Stomach (tissue), 8 donors: ENCODE measurements at regions not wholly inside any gene's neighbourhood (a gene's known extent, or its start where the extent isn't known, plus 50 kb on each side); places are given as distances from the start of the nearest gene placed in this dataset.
A peak's percentile ranks its signal among the peaks of the same experiment; 100 is the strongest.

Experiments
- DNase-seq, 2 donors: peaks; one replicate each; pipeline versions ENCODE4 v3.0.0 to v3.0.0-alpha.2; 2013 to 2019
- H3K27ac ChIP-seq, 5 donors: fragments of 200-600 bp in 4 of 5; sonication (generic) in 4 of 5; one replicate each; pipeline ENCODE4 v1.5.1; 2013 to 2019; ENCODE audit warnings: mild to moderate bottlenecking in 1 of 5, moderate library complexity in 1 of 5
- H3K27me3 ChIP-seq, 3 donors: fragments of 200-600 bp; sonication (generic); one replicate each; pipeline ENCODE4 v1.5.1; 2017 to 2019; ENCODE audit warnings: mixed run types in 1 of 3
- H3K36me3 ChIP-seq, 4 donors: fragments of 200-600 bp; sonication (generic); 1 replicate in 3 of 4; 2 replicates in 1 of 4; pipeline ENCODE4 v1.5.1; 2016 to 2019
- H3K4me1 ChIP-seq, 4 donors: fragments of 200-600 bp; sonication (generic); one replicate each; pipeline ENCODE4 v1.5.1; 2016 to 2019
- H3K4me3 ChIP-seq, 4 donors: fragments of 200-600 bp; sonication (generic) in 3 of 4; one replicate each; pipeline ENCODE4 v1.5.1; 2016 to 2019; ENCODE audit warnings: mild to moderate bottlenecking in 1 of 4
- H3K9me3 ChIP-seq, 4 donors: fragments of 200-600 bp; sonication (generic); one replicate each; pipeline ENCODE4 v1.5.1; 2016 to 2019
- CTCF ChIP-seq, 7 experiments: fragments of 450-650 bp in 4 of 7; fragments of 200-600 bp in 3 of 7; sonication (generic) in 3 of 7; IDR thresholded peaks; one replicate each; pipeline ENCODE4 v1.5.1; 2016 to 2019; ENCODE audit warnings: antibody characterized with exemption in 7 of 7, control low read depth in 2 of 7, mild to moderate bottlenecking in 1 of 7
- EP300 ChIP-seq: sonication (generic); formaldehyde crosslinking; IDR thresholded peaks from one replicate; pipeline ENCODE4 v1.6.1; 2017; ENCODE audit warnings: antibody characterized with exemption
- POLR2A ChIP-seq, 4 donors: fragments of 450-650 bp; IDR thresholded peaks; one replicate each; pipeline ENCODE4 v1.6.1; 2016; ENCODE audit warnings: antibody characterized with exemption in 4 of 4, control low read depth in 2 of 4, mild to moderate bottlenecking in 1 of 4, moderate library complexity in 1 of 4
- POLR2AphosphoS5 ChIP-seq, 3 donors: sonication (generic); formaldehyde crosslinking; IDR thresholded peaks; one replicate each; pipeline ENCODE4 v1.6.1; 2016; ENCODE audit warnings: antibody characterized with exemption in 3 of 3
- WGBS, 5 donors: extraction: QIAGEN DNeasy Blood & Tissue Kit in 3 of 5; methylation state at CpG; one replicate each; pipeline versions ENCODE4 v1.1.5 to v1.1.7; 2013 to 2018; 5-methylcytosine and 5-hydroxymethylcytosine counted together
- intact Hi-C: fragments of 100-400 bp; cut with DNase I; formaldehyde crosslinking; loops from one replicate; pipeline ENCODE4 v1.15.1; 2023; ENCODE audit warnings: low total_unique reads
- donor health status: healthy with polysubstance abuse.
- donor health status: Bipolar disorder and iron deficiency.
- donor health status: healthy.

GRCh38 chr4:134645778-134646177 lies 444.2 kb upstream of the PABPC4L start:
- H3K4me3 ChIP-seq = no peak overlapping the region
- no peak for TF ChIP-seq POLR2AphosphoS5 (IDR thresholded peaks at IDR 0.05)
- no peak for TF ChIP-seq CTCF (IDR thresholded peaks at IDR 0.05)
- TF ChIP-seq POLR2A (IDR thresholded peaks at IDR 0.05) = no peak
- TF ChIP-seq EP300 = no peak
- intact Hi-C loops = no loop called here
- no peaks in the 10 kb centered on the region for H3K4me1 ChIP-seq
- no peak for DNase-seq
- WGBS, 5 donors = 93 to 98% (median 96%) methylated on average over 2 of the region's 2 CpGs
- no peaks in the 10 kb centered on the region for H3K27me3 ChIP-seq
- H3K9me3 ChIP-seq = no peaks in the 10 kb centered on the region
- no peaks in the 10 kb centered on the region for H3K36me3 ChIP-seq
- H3K27ac ChIP-seq = no peak overlapping the region

GRCh38 chr4:134636338-134637051 lies 434.9 kb upstream of the PABPC4L start:
- intact Hi-C loops = no loop called here
- no peaks in the 10 kb centered on the region for H3K36me3 ChIP-seq
- H3K4me3 ChIP-seq = no peak overlapping the region
- peak in 1 of 2 donors; percentile 15 for DNase-seq
- H3K27ac ChIP-seq = no peak overlapping the region
- TF ChIP-seq POLR2AphosphoS5 (IDR thresholded peaks at IDR 0.05) (no peak), EP300 (no peak), POLR2A (IDR thresholded peaks at IDR 0.05) (no peak)
- no peaks in the 10 kb centered on the region for H3K27me3 ChIP-seq
- 27 to 49% (median 45%) methylated on average over 7 of the region's 7 CpGs for WGBS, 5 donors
- H3K4me1 ChIP-seq = no peaks in the 10 kb centered on the region
- no peaks in the 10 kb centered on the region for H3K9me3 ChIP-seq

- 69 to 77% (median 72%) methylated on average over 7 of the region's 7 CpGs for WGBS, 5 donors
- Histone ChIP-seq H3K27me3 (no peaks in the 10 kb centered on the region), H3K27ac (no peak overlapping the region), H3K9me3 (no peaks in the 10 kb centered on the region), H3K4me3 (no peak overlapping the region), H3K36me3 (no peaks in the 10 kb centered on the region), H3K4me1 (no peaks in the 10 kb centered on the region)
- intact Hi-C loops = no loop called here
- no peak for TF ChIP-seq CTCF (IDR thresholded peaks at IDR 0.05)
- TF ChIP-seq POLR2A (IDR thresholded peaks at IDR 0.05) = no peak
- no peak for TF ChIP-seq EP300
- TF ChIP-seq POLR2AphosphoS5 (IDR thresholded peaks at IDR 0.05) = no peak
- DNase-seq = no peak
Measured at GRCh38 chr4:134634301-134634700, 432.7 kb upstream of the PABPC4L start.

GRCh38 chr4:134632056-134632455 lies 430.5 kb upstream of the PABPC4L start:
- 81 to 90% (median 88%) methylated on average over 1 of the region's 1 CpG for WGBS, 5 donors
- DNase-seq = no peak

More at GRCh38 chr4:134632056-134632455, 430.5 kb upstream of the PABPC4L start:
- peaks cover 0 to 11% (median 0%) of the 10 kb centered on the region in 4 donors for H3K4me1 ChIP-seq
- intact Hi-C loops = no loop called here
- no peaks in the 10 kb centered on the region for H3K36me3 ChIP-seq
- H3K9me3 ChIP-seq = no peaks in the 10 kb centered on the region
- no peak overlapping the region for H3K27ac ChIP-seq
- no peaks in the 10 kb centered on the region for H3K27me3 ChIP-seq
- TF ChIP-seq EP300 (no peak), CTCF (IDR thresholded peaks at IDR 0.05) (no peak), POLR2A (IDR thresholded peaks at IDR 0.05) (no peak), POLR2AphosphoS5 (IDR thresholded peaks at IDR 0.05) (no peak)
- no peak overlapping the region for H3K4me3 ChIP-seq
